ENCODE measurements at regions not wholly inside any gene's neighbourhood (a gene's known extent, or its start where the extent isn't known, plus 50 kb on each side); places are given as distances from the start of the nearest gene placed in this dataset.

GRCh38 chr6:2404211-2404929, 159.0 kb upstream of the GMDS start:
- WGBS, 3 donors, result 90 to 93% (median 93%) methylated on average over 6 of the region's 6 CpGs
- Histone ChIP-seq H3K27me3 (ENCODE audit: insufficient read depth in 3 of 3, low read length in 2 of 3) (no peaks in the 10 kb centered on the region), H3K4me3 (no peak overlapping the region), H3K4me1 (no peaks in the 10 kb centered on the region), H3K9me3 (no peaks in the 10 kb centered on the region), H3K36me3 (ENCODE audit: insufficient read depth in 1 of 2, low read depth in 1 of 2) (peaks cover 0 to 7% of the 10 kb centered on the region in 2 donors), H3K27ac (no peak overlapping the region)
- no peak for ATAC-seq
- no peak for DNase-seq
- TF ChIP-seq CTCF (IDR thresholded peaks at IDR 0.05), result no peak
- intact Hi-C loops (cut with DNase I), result no loop called here

GRCh38 chr6:2403546-2403945, 158.1 kb upstream of the GMDS start:
- 90 to 94% (median 93%) methylated on average over 4 of the region's 4 CpGs for WGBS, 3 donors
- intact Hi-C loops (cut with DNase I), result no loop called here
- ATAC-seq (no peak), DNase-seq (no peak)
- no peaks in the 10 kb centered on the region for H3K9me3 ChIP-seq
- peaks cover 0 to 10% of the 10 kb centered on the region in 2 donors for H3K36me3 ChIP-seq (ENCODE audit: insufficient read depth in 1 of 2, low read depth in 1 of 2)
- H3K4me1 ChIP-seq, result no peaks in the 10 kb centered on the region
- H3K27me3 ChIP-seq (ENCODE audit: insufficient read depth in 3 of 3, low read length in 2 of 3), result no peaks in the 10 kb centered on the region
- H3K4me3 ChIP-seq, result no peak overlapping the region
- TF ChIP-seq CTCF (IDR thresholded peaks at IDR 0.05), result no peak
- no peak overlapping the region for H3K27ac ChIP-seq

- DNase-seq (peak in 1 of 2 donors; percentile 29), ATAC-seq (no peak)
- Histone ChIP-seq H3K27ac (no peak overlapping the region), H3K4me1 (no peaks in the 10 kb centered on the region), H3K36me3 (ENCODE audit: insufficient read depth in 1 of 2, low read depth in 1 of 2) (peaks cover 0 to 10% of the 10 kb centered on the region in 2 donors), H3K27me3 (ENCODE audit: insufficient read depth in 3 of 3, low read length in 2 of 3) (no peaks in the 10 kb centered on the region), H3K4me3 (no peak overlapping the region), H3K9me3 (no peaks in the 10 kb centered on the region)
- no peak for TF ChIP-seq CTCF (IDR thresholded peaks at IDR 0.05)
- WGBS, 3 donors, result 39 to 43% (median 40%) methylated on average over 15 of the region's 15 CpGs
- intact Hi-C loops (cut with DNase I), result no loop called here
Measured at GRCh38 chr6:2396846-2397630, 151.6 kb upstream of the GMDS start.

GRCh38 chr6:2396042-2396657, 150.7 kb upstream of the GMDS start:
- H3K9me3 ChIP-seq, result no peaks in the 10 kb centered on the region
- intact Hi-C loops (cut with DNase I), result no loop called here
- H3K27me3 ChIP-seq (ENCODE audit: insufficient read depth in 3 of 3, low read length in 2 of 3), result no peaks in the 10 kb centered on the region
- H3K27ac ChIP-seq, result no peak overlapping the region
- no peaks in the 10 kb centered on the region for H3K4me1 ChIP-seq
- DNase-seq (no peak), ATAC-seq (no peak)
- no peak overlapping the region for H3K4me3 ChIP-seq
- no peak for TF ChIP-seq CTCF (IDR thresholded peaks at IDR 0.05)
- H3K36me3 ChIP-seq (ENCODE audit: insufficient read depth in 1 of 2, low read depth in 1 of 2), result peaks cover 0 to 10% of the 10 kb centered on the region in 2 donors
- WGBS, 3 donors, result 64 to 68% (median 66%) methylated on average over 6 of the region's 6 CpGs

Measured in psoas muscle (tissue), 7 donors.